ENCODE measurements at regions not wholly inside any gene's neighbourhood (a gene's known extent, or its start where the extent isn't known, plus 50 kb on each side); places are given as distances from the start of the nearest gene placed in this dataset.

DNA sequence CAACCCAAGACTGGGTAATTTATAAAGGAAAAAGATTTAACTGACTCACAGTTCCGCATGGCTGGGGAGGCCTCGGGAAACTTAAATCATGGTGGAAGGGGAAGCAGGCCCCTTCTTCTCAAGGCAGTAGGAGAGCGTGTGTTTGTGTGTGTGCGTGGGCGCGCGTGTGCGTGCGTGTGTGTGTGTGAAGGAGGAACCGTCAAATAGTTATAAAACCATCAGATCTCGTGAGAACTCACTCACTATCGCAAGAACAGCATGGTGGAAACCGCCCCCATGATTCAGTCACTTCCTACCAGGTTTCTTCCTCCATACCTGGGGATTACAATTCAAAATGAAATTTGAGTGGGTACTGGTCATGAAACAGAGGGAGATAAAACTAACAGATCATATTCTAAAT, 220.1 kb upstream of the EYS start:
- DNase-seq (ENCODE audit: low spot score) (no peak), ATAC-seq (ENCODE audit: insufficient number of reproducible peaks, low FRiP score, low read depth) (no peak)
- Histone ChIP-seq H3K4me1 (ENCODE audit: control insufficient read depth in 1 of 2, low read depth in 2 of 2) (no peaks in the 10 kb centered on the region), H3K4me3 (no peak overlapping the region), H3K27ac (no peak overlapping the region), H3K9me3 (no peaks in the 10 kb centered on the region), H3K27me3 (replicated peaks; ENCODE audit: insufficient read depth) (no peaks in the 10 kb centered on the region), H3K36me3 (no peaks in the 10 kb centered on the region)
- TF ChIP-seq, protein P1, sequence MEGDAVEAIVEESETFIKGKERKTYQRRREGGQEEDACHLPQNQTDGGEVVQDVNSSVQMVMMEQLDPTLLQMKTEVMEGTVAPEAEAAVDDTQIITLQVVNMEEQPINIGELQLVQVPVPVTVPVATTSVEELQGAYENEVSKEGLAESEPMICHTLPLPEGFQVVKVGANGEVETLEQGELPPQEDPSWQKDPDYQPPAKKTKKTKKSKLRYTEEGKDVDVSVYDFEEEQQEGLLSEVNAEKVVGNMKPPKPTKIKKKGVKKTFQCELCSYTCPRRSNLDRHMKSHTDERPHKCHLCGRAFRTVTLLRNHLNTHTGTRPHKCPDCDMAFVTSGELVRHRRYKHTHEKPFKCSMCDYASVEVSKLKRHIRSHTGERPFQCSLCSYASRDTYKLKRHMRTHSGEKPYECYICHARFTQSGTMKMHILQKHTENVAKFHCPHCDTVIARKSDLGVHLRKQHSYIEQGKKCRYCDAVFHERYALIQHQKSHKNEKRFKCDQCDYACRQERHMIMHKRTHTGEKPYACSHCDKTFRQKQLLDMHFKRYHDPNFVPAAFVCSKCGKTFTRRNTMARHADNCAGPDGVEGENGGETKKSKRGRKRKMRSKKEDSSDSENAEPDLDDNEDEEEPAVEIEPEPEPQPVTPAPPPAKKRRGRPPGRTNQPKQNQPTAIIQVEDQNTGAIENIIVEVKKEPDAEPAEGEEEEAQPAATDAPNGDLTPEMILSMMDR (IDR thresholded peaks at IDR 0.05), result no peak

DNA sequence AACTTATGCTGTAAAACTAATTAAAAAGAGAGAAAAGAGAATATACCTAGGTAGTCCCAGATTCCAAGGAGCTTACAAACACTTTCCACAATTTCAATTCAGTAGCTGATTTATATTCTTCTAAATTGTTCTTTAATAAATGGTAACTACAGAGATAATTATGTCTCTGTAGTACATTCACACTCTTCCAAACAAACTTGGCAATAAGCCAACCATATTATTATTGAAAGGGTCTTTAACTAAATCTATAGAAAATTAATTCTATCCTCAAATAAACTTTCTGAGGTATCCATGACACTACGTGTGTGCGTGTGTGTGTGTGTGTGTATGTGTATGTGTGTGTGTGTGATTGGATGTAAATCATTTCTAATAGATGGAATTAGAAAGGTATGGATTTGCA, 217.4 kb upstream of the EYS start:
- Histone ChIP-seq H3K27me3 (replicated peaks; ENCODE audit: insufficient read depth) (no peaks in the 10 kb centered on the region), H3K36me3 (no peaks in the 10 kb centered on the region), H3K4me1 (ENCODE audit: control insufficient read depth in 1 of 2, low read depth in 2 of 2) (no peaks in the 10 kb centered on the region), H3K4me3 (no peak overlapping the region), H3K9me3 (no peaks in the 10 kb centered on the region), H3K27ac (no peak overlapping the region)
- TF ChIP-seq, protein P1 (IDR thresholded peaks at IDR 0.05), result no peak
- DNase-seq (ENCODE audit: low spot score), result no peak
- no peak for ATAC-seq (ENCODE audit: insufficient number of reproducible peaks, low FRiP score, low read depth)

DNA sequence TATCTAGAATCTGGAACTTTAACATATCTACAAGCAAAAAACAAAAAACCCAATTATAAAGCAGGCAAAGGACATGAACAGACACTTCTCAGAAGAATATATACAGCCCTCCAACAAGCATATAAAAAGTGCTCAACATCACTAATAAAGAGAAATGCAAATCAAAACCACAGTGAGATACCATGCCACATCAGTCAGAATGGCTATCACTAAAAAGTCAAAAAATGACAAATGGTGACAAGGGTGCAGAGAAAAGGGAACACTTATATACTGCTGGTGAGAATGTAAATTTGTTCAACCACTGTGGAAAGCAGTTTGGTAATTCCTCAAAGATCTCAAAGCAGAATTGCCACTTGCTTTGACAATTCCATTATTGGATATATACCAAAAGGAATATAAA, 215.0 kb upstream of the EYS start:
- Histone ChIP-seq H3K36me3 (no peaks in the 10 kb centered on the region), H3K9me3 (no peaks in the 10 kb centered on the region), H3K27me3 (replicated peaks; ENCODE audit: insufficient read depth) (no peaks in the 10 kb centered on the region), H3K4me3 (no peak overlapping the region), H3K4me1 (ENCODE audit: control insufficient read depth in 1 of 2, low read depth in 2 of 2) (no peaks in the 10 kb centered on the region), H3K27ac (no peak overlapping the region)
- TF ChIP-seq, protein P1 (IDR thresholded peaks at IDR 0.05), result no peak
- DNase-seq (ENCODE audit: low spot score) (no peak), ATAC-seq (ENCODE audit: insufficient number of reproducible peaks, low FRiP score, low read depth) (no peak)

DNA sequence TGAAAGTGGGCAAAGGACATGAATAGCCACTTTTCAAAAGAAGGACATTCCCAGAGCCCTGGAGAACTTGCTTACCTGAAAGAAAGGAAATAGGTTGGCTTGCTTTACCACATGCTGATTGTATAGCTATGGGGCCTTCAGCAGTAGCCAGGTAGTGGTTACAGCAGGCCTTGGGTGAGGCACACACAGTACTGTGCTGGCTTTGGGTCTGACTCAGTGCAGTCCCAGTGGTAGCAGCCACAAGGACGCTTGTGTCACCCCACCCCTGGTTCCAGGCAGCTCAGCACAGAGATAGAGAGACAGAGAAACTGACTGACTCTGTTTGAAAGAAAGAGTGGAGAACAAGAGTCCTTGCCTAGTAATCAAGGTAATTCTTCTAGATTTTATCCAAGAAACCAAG, 201.0 kb upstream of the EYS start:
- DNase-seq (ENCODE audit: low spot score), result no peak
- no peaks in the 10 kb centered on the region for H3K9me3 ChIP-seq
- H3K36me3 ChIP-seq, result no peaks in the 10 kb centered on the region
- H3K27ac ChIP-seq, result no peak overlapping the region
- ATAC-seq (ENCODE audit: insufficient number of reproducible peaks, low FRiP score, low read depth), result no peak
- H3K4me3 ChIP-seq, result no peak overlapping the region
- TF ChIP-seq, protein P1 (IDR thresholded peaks at IDR 0.05), result no peak
- H3K4me1 ChIP-seq (ENCODE audit: control insufficient read depth in 1 of 2, low read depth in 2 of 2), result no peaks in the 10 kb centered on the region
- H3K27me3 ChIP-seq (replicated peaks; ENCODE audit: insufficient read depth), result no peaks in the 10 kb centered on the region

DNA sequence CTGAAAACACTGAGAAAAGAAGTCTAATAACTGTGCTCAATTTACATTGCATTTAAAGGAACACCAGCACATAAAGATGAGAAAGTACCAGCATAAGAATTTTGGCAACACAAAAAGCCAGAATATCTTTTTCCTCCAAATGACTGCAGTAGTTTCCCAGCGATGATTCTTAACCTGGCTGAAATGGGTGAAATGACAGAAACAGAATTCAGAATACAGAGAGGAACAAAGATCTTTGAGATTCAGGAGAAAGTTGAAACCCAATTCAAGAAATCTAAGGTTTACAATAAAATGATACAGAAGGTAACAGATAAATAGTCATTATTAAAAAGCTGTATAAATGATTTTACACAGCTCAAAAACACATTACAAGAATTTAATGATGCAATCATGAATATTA, 197.0 kb upstream of the EYS start:
- TF ChIP-seq, protein P1 (IDR thresholded peaks at IDR 0.05), result no peak
- ATAC-seq (ENCODE audit: insufficient number of reproducible peaks, low FRiP score, low read depth), result no peak
- no peaks in the 10 kb centered on the region for H3K4me1 ChIP-seq (ENCODE audit: control insufficient read depth in 1 of 2, low read depth in 2 of 2)
- no peak overlapping the region for H3K27ac ChIP-seq
- DNase-seq (ENCODE audit: low spot score), result no peak
- no peaks in the 10 kb centered on the region for H3K36me3 ChIP-seq
- no peaks in the 10 kb centered on the region for H3K27me3 ChIP-seq (replicated peaks; ENCODE audit: insufficient read depth)
- H3K4me3 ChIP-seq, result no peak overlapping the region
- no peaks in the 10 kb centered on the region for H3K9me3 ChIP-seq

Measured in thoracic aorta (tissue), 2 donors.